ENCODE measurements at regions not wholly inside any gene's neighbourhood (a gene's known extent, or its start where the extent isn't known, plus 50 kb on each side); places are given as distances from the start of the nearest gene placed in this dataset.

- no peak for TF ChIP-seq GATA2 (IDR thresholded peaks at IDR 0.05; ENCODE audit: low read depth, low read length)
- TF ChIP-seq GATA3 (IDR thresholded peaks at IDR 0.05; ENCODE audit: low read depth, low read length): no peak
These were observed 596.0 kb downstream of the NTRK3 start for GRCh38 chr15:87660251-87661129.

DNA sequence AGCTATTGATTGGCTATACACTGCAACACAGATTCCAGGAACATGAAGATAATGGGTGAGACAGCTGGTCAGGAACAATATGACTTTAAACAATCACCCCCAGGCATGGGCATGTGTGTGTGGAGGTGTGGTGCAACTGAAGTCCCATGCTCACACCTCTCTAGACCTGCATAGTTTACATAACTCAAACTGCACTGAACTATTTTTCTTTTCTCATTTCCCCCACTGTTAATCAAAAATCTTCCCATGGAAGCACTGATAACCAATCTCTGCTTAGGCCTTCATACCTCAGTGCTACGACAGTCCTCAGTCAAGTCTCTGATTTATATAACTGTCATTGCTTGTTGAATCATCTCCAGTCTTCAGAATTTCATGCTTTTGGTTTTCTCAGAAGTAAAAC is 600.2 kb downstream of the NTRK3 start:
- no peak for TF ChIP-seq GATA2 (IDR thresholded peaks at IDR 0.05; ENCODE audit: low read depth, low read length)
- TF ChIP-seq GATA3 (IDR thresholded peaks at IDR 0.05; ENCODE audit: low read depth, low read length): no peak

DNA sequence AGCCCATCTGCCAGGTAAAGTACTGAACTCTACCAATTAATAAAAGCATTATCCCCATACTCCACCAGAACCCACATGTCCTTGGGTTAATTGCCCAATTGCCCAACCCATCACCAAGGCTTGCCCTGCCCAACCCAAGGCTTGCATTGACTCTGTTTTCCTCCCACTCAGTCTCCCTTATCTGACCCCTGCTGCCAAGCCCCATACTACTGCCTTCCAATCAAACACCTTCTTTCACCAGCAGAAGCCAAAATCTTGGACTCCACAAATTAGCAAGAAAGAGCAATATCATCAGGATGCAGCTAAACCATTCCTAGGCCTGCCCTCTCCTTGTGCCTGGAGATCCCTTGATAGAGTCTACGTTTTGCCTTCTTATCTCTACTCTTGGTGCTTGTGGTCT is 602.9 kb downstream of the NTRK3 start:
- TF ChIP-seq GATA3 (IDR thresholded peaks at IDR 0.05; ENCODE audit: low read depth, low read length) (no peak), GATA2 (IDR thresholded peaks at IDR 0.05; ENCODE audit: low read depth, low read length) (no peak)

- TF ChIP-seq GATA2 (IDR thresholded peaks at IDR 0.05; ENCODE audit: low read depth, low read length) (no peak), GATA3 (IDR thresholded peaks at IDR 0.05; ENCODE audit: low read depth, low read length) (no peak)
These were observed 607.4 kb downstream of the NTRK3 start for GRCh38 chr15:87649175-87649574.

- TF ChIP-seq GATA2 (IDR thresholded peaks at IDR 0.05; ENCODE audit: low read depth, low read length) (no peak), GATA3 (IDR thresholded peaks at IDR 0.05; ENCODE audit: low read depth, low read length) (no peak)
These were observed 608.3 kb downstream of the NTRK3 start for GRCh38 chr15:87648278-87648677.

GRCh38 chr15:87645723-87646122 is 610.8 kb downstream of the NTRK3 start:
- no peak for TF ChIP-seq GATA2 (IDR thresholded peaks at IDR 0.05; ENCODE audit: low read depth, low read length)
- TF ChIP-seq GATA3 (IDR thresholded peaks at IDR 0.05; ENCODE audit: low read depth, low read length): no peak

DNA sequence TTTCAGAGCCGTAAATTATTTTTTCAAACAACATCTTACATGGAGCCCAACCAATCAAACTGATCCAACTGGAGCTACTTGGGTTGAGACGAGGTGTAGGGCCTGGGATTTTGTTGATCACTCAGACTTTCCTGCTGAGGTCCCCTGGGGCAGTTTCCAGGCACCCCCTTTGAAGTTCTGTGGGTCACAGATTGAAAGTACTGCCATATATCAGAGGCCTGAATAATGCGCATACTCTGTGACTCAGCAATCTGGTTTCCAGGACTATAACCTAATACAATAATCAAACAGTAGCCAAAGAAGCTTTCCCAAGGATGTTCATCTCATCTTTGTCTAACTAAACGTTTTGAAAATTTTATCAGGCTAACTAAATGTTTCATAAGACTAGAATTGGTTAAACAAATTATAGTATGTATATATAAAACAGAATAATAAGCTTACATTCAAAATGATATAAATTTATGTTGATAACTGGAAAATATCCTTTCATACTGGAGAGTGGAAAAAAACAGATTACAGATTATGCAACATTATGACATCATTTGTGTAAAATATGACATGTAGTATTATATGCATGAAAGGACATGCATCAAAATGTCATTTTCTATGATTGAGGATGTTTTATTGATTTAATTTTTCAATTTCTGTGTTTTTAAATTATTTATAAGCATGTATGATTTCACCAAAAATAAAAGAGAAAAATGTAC is 617.1 kb downstream of the NTRK3 start:
- TF ChIP-seq GATA2 (IDR thresholded peaks at IDR 0.05; ENCODE audit: low read depth, low read length) (no peak), GATA3 (IDR thresholded peaks at IDR 0.05; ENCODE audit: low read depth, low read length) (no peak)

- TF ChIP-seq GATA2 (IDR thresholded peaks at IDR 0.05; ENCODE audit: low read depth, low read length): no peak
- TF ChIP-seq GATA3 (IDR thresholded peaks at IDR 0.05; ENCODE audit: low read depth, low read length): no peak
These were observed 617.9 kb downstream of the NTRK3 start for GRCh38 chr15:87638554-87639083.

- TF ChIP-seq GATA2 (IDR thresholded peaks at IDR 0.05; ENCODE audit: low read depth, low read length): no peak
- TF ChIP-seq GATA3 (IDR thresholded peaks at IDR 0.05; ENCODE audit: low read depth, low read length): no peak
These were observed 622.2 kb downstream of the NTRK3 start for GRCh38 chr15:87634361-87634760.

DNA sequence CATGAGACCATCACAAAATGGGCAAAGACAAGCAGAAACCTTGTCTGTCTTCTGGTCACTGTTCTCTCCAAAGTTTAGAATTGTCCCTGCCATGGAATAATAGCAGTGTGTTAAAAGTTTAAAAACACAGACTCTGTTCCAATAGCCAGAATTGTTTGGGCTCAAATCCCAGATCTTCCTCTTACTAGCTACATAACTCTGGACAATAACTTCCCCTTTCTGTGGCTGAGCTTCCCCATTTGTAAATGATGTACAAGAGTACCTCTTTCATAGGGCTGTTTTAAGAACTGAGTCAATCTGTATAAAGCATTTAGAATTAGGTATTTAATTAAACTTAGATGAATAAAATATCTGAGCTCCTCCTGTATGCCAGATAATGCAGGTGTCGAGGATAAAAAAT is 623.0 kb downstream of the NTRK3 start:
- TF ChIP-seq GATA3 (IDR thresholded peaks at IDR 0.05; ENCODE audit: low read depth, low read length) (no peak), GATA2 (IDR thresholded peaks at IDR 0.05; ENCODE audit: low read depth, low read length) (no peak)

- TF ChIP-seq GATA3 (IDR thresholded peaks at IDR 0.05; ENCODE audit: low read depth, low read length): no peak
- peak; percentile 12; the same call in 1 of the 2 replicates for TF ChIP-seq GATA2 (IDR thresholded peaks at IDR 0.05; ENCODE audit: low read depth, low read length)
These were observed 624.2 kb downstream of the NTRK3 start for GRCh38 chr15:87632364-87632763.

- TF ChIP-seq GATA3 (IDR thresholded peaks at IDR 0.05; ENCODE audit: low read depth, low read length) (no peak), GATA2 (IDR thresholded peaks at IDR 0.05; ENCODE audit: low read depth, low read length) (no peak)
These were observed 624.8 kb downstream of the NTRK3 start for GRCh38 chr15:87631775-87632174.

- TF ChIP-seq GATA3 (IDR thresholded peaks at IDR 0.05; ENCODE audit: low read depth, low read length) (no peak), GATA2 (IDR thresholded peaks at IDR 0.05; ENCODE audit: low read depth, low read length) (no peak)
These were observed 625.4 kb downstream of the NTRK3 start for GRCh38 chr15:87631093-87631492.

DNA sequence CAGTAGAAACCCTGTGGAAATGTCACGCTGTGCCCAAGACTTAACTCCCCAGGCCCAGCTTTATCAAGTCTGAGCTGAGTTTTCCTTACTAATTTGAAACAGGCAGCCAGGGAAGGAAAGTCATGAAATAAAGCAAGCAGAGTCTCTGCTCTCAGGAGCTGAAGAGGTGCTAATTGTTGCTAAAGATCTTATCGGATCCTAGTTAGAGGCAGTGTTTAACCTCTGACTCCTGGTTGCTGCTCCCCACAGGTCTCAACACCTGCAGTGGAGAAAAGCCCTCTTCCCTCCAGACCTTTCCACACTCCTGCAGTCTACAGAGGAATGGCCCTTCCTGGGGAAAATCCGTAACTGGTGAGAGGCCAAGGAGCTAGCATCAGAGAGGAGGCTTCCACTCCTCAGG is 628.2 kb downstream of the NTRK3 start:
- TF ChIP-seq GATA3 (IDR thresholded peaks at IDR 0.05; ENCODE audit: low read depth, low read length) (no peak), GATA2 (IDR thresholded peaks at IDR 0.05; ENCODE audit: low read depth, low read length) (no peak)

GRCh38 chr15:87626860-87627259 is 629.7 kb downstream of the NTRK3 start:
- no peak for TF ChIP-seq GATA3 (IDR thresholded peaks at IDR 0.05; ENCODE audit: low read depth, low read length)
- no peak for TF ChIP-seq GATA2 (IDR thresholded peaks at IDR 0.05; ENCODE audit: low read depth, low read length)

Measured in SH-SY5Y (cell line).